Activated T-cell treated with anti-CD3 and anti-CD28 coated beads for 24 hours (primary cell): ENCODE measurements at regions not wholly inside any gene's neighbourhood (a gene's known extent, or its start where the extent isn't known, plus 50 kb on each side); places are given as distances from the start of the nearest gene placed in this dataset.

Experiments
- DNase-seq: peaks from one replicate; pipeline ENCODE4 v3.0.0-alpha.2; 2020; ENCODE audit warnings: low read depth

DNA sequence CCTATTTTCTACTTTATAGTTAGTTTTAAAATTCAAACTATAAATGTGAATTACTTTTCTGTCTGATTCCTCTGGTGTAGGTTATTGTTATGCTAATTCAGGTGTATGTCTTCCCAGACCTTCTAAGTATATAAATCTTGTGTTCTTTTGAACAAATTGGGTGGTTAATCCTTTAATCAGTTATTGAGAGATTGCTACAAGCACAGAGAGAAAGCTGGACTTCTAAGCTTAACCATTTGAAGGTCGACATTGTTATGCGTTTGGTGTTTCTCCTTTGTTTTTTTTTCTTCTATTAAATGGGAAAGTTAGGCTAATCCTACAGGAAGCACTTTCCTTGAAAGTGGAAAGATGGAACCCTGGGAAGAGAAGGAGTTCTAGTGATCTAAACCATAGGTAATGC lies 592.6 kb downstream of the SLC4A3 start:
- no peak for DNase-seq

DNA sequence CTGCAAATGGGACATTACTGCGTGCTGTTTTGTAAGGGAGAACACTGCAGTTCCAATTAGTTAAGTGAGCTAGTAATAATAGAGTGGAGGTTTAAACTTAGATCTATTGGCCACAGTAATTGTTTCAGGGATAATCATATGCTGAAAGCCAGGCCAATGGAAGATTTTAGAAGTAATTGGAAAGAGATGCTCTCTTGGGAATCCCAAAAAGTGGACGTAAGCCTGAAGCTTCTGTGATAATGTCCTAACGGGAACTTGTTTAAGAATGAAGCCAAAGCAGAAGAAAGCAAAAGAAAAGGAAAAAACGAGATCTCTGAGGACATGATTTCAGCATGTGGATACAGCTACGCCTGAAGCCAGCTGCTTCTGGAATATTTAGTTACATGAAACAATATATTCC lies 594.6 kb downstream of the SLC4A3 start:
- DNase-seq, result no peak

DNA sequence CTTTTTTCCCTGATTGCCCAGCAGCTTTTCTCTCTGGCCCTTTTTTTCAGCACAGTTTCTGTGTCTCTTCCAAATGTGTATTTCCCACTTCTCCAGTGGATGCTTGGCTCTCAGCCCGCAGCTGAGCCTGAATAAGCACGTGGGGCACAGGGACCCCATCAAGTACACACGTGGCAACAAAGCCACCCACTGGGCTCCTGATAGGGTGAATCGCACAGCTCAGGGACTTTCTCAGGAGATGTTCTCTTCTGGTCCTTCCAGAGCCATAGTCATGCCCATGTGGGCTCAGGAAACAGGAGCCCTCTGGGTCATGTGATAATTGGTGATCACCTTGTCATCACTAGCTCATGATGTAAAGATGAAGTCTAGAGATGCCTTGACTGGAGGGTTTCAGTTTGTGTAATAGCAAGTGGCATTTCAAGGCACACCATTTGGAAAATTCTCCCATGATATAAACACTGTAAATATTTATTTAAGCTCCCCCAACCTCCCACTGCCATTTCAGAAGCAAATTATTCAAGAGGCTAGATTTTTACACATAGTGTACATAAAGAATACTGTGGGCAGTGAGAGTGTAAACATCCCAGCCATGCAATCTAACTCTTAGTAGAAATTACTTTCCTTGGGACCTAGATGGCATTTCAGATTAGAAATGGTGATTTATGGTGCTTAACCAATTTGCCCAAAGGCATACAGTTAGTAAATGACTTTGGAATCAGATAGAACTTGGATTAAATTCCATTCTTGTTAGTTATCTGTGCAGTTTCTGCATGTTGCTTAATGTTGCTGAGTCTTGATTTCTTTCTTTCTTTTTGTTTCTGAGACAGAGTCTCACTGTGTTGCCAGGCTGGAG lies 597.5 kb downstream of the SLC4A3 start:
- DNase-seq, result no peak

DNA sequence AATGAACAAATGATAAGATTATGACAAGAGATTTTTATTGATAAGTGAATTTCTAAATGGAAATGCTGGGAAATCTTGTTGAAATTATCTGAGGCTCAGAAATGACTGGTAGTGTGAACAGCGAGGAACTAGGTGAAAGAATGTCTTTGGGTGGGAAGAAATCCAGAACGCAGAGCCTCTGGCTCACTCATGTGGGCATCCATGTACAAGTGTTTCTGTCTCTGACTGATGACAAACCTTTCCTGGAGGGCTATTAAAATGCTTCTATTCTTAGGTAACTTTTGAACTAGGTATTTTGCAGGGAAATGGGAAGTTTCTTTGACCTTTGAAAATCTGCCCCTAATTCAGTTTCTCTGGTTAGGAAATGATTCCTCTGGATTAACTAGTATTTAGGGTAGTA lies 598.6 kb downstream of the SLC4A3 start:
- DNase-seq, result no peak

DNA sequence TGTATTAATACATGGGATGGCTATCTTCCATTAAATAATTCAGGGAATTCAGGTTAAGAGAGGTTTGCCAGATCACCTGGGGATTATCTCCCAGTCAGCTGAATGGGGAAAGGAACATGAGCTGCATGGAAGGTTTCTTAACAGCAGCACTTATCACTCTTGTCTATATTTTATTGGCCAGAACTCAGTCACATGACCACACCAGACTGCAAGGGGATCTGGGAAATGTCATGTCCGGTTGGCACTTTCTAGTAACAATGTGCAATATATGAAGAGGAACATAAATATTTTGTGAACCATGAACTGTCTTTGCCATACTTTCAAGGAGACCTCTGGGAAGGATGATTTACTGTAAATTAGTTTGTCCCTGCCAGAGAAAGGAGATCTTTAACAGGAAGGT lies 599.1 kb downstream of the SLC4A3 start:
- no peak for DNase-seq

DNA sequence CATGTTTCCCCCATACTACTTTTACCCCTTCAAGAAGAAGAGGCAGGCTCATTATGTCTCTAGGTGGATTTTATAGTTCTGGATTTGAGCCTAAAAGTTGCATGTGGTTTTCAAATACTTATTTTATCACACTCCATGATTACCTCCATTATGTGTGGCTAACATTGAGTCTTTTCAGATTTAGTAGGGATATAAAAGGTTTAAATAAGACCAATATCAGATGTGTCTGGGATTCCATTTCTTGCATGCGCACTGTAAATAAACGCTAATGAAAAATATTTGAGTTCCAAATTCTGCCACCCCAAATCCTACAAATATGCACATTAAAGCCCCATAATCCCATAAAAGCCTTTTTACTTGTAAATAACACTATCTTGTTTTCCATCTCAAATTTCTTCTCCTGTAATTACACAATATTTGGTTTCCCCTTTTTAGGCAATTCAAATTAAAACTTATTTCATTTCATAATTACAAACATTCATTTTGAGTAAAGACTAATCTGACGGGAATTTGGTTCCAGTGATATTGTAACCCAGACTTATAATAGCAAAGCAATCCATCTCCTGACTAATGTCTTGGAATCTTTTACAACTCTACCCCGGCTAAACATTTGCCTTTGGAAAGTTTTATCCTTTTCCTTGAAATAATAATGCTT lies 600.0 kb downstream of the SLC4A3 start:
- no peak for DNase-seq

DNA sequence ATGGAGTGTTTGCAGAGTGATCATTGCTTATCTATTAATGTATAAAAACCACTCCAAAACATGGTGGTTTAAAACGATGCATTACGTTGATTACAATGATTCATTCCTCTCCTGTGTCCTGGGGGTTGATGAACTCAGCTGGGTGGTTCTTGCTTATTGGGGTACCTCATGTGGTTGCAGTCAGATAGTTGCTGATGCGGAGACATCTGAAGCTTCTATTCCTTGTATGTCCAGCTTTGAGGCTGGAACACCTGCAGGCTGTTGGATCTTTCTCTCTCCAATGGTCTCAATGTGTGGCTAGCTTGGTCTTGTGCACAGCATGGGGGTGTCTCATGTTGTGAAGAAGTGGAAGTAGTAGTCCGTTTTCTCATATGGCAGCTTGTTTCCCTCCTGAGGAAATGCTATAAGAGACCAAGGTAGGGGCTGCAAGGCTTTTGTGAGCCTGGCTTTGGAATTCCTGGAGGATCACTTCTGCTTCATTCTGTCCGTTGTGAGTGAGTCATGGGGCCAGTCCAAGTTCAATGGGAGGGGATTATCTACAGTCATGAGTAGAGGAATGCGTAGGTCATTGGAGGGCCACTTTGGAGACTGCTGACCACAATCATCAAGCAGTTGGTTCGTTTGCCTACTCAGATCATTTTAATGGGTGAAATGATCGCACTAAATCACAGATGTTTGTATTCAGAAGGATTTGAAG lies 601.0 kb downstream of the SLC4A3 start:
- DNase-seq, result no peak

DNA sequence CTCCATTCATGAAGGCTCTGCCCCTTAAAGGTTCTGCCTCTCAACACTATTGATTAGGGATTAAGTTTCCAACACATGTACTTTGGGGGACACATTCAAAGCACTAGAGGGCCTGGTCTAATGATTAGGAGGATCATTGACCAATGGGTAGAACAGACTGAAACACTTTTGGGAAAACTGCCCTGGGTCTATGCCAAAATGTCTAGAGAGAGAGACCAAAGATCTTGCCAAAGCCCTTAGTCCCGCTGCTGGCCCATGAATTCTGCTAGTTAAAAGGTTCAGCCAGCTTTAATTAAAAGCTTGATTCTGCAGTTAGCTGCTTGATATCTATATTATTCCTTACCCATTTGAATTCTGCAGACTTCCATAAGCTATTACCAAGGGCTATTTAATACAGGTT lies 613.2 kb downstream of the SLC4A3 start:
- no peak for DNase-seq

DNA sequence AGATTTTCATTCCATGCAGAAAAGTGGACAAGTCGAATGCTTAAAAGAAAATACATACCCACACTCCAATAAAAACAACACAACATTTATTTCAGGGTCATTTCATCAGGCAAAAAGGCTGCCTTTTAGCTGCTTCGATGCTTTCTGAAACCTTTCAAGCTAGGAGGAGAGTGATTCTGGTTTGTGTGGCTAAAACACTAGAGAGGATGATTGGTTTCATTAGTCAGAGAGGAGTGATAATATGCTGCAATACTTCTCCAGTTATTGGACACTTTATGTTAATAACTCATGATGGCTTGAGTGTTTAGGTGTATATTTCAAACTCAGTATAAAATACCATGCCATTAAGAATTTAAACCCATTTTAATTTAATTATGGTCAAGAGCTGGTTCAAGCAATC lies 614.0 kb downstream of the SLC4A3 start:
- DNase-seq, result no peak

DNA sequence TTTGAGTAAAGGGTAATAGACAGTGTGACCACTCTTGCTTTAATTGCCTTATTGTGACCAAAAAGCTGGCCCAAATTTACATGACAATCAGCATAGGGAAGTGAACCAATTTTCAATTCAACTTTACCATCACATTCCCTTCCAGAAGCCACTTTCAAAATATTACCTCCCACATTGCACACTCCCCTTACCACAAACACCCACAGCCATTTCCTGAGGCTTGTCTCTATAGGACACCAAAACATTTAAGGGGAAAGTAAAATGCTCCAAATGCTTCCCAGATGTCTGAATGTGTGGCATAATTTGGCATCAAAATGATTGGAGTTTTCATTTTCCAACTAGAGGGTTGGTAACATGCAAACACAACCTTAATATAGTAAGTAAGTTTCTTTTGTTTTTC lies 616.1 kb downstream of the SLC4A3 start:
- no peak for DNase-seq

DNA sequence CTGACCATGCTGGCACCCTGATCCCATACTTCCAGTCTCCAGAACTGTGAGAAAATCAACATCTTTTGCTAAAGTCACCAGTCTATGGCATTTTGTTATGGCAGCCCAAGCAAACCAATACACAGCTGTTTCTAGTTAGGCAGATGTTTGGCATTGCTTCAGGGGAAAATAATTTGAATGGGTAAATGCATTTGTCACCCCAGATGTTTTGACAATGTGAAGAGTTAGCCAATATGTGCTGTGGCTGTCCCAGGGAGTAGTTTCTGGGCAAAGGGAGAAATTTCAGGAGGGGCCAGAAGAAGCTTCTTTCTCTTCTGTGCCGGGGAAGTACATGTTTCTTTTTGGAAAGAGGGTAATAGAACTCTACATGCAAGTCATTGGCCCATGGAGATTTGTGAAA lies 619.0 kb downstream of the SLC4A3 start:
- DNase-seq, result no peak

DNA sequence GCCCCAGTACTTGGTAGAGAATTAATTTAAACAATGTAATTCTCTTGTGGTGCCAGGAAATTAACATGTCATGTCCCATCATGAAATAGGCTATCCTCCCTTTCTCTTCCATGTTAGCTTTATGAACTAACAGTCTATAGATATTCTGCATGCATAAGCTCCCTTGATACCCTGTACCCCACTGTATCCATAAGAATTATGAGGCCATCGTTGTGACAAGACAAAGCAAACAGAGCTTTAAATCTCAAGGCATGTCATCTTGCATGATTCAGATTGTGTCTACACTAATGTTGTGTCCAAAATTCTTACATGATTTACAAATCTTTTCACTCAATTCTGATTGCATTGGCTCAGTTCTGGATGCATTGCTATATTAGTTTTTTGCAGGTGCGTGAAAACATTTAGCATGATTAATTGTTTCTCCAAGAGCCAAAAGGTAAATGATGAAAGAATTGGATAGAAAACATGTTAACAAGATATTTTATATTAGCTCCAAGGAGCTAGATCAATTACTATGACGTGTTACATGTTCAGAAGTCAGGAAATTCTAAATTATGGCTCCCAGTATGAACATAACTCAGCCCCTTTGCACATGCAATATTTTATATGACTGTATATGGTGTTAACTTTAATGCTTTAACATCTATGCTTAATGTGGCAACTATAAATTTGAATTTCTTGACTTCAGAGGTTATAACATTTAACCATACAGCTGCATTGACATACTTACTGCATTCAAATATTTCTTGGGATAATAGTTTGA lies 620.3 kb downstream of the SLC4A3 start:
- no peak for DNase-seq

DNA sequence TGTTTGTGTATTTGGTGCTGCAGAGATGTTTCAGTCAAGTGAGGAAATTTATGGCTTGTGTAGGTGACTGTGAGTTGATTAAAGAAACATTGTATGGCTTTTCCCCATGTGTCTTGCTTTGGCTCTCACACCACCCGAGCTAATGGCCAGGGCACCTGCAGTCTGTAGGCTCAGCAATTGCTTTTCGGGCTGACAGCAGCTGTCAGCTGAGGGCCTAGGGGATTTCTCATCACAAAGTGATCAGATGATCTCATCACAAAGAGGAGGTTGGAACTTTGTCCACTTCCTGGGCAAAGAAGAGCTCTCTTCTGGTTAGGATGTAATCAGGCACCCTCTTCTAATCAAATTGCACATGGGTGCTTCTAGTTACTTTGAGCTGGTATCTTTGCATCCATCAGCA lies 632.2 kb downstream of the SLC4A3 start:
- DNase-seq, result no peak

DNA sequence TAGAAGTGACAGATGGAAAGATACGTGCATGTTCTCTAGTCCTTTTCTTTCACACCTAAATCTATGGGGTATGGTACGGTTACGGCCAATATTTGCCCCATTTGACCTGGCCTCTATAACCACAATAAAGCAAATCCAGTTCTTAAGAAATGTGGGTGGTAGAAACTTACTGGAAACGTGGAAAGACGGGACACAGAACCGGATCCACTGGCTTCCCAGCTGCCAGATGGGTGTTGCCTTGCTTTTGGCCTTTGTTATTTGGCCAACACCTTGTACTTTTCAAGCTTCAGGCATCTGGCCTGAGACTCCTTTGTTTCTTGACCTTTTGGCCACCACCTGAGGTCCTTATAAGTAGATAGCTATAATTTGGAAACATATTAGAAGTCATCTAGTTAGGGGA lies 635.9 kb downstream of the SLC4A3 start:
- no peak for DNase-seq

DNA sequence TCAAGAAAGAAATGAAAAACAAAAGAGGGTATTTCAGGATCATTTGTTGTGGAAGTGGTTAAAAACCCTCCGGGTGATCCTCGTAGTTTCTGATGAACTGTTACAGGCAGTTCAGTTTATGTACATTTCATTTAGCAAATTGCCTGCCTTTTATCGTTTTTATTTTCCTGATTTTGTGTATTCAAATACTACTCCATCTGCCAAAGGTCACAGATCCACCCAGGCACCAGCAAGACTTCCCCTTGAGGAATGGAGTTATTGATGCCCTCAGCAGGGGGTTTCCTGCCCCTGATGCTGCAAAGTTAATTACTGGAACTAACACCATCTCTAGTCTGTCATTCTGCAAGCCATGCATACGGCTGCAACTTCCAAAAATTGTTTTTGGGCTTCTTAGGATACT lies 641.9 kb downstream of the SLC4A3 start:
- DNase-seq, result no peak

DNA sequence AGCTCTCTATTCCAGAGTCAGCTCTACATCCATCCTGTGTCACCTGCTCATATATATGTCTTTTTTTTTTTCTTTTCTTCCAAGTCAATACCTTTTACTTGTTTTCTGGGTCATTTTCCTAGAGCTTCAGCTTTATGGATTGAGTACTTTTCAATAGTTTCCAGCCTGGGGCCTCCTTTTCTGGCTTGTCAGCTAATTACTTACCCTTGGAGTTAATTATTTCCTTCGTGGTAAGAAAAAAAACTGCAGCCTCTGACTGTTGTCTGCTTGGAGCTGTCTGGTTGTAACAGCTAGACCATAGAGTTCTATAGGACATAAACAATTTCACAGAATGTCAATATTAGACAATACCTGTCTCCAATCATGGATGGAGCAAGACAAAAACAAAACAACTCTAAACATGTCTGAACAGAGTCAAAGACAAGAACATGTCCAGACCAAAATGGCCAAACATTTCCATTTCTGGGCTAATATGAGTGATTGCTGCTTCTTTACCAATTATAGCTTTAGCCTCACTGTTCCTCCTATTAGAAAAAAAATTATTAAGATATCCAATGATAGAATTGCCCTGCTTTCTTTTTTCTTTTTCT lies 643.1 kb downstream of the SLC4A3 start:
- DNase-seq, result no peak

DNA sequence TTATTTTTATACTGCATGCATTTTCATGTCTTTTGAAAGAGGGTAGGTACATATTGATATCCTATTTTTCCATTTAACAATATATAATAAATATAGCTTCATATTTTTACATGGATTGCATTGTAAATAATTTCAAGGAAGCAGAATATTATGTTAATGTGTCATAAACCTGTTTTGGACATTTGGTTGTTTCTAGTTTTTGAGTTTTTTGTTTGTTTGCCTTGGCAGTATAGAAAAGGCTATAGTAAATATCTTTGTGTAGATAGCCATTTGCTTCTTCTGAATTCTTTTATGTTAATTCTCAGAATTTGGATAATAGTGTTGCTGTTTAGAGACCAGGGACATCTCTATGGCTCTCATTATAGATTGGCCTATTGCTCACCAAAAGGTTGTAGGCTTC lies 645.2 kb downstream of the SLC4A3 start:
- DNase-seq, result no peak

DNA sequence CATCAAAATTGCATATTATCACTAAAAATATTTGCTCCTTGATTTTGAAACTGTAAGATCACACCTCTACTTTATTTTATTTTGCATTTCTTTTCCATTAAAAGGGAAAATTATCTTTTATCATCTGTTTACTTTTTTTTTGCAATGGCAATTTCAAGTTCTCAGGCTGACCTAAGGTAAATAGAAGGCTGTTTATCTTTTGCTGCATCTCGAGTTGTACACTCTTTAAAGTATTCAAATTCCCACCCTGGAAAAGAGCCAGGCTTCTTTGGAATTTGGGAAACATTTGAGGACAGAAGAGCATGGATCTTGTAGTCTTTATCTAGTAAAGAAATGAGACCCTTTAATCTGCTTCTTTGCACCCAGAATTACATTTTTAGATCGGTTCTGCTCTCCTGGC lies 645.7 kb downstream of the SLC4A3 start:
- DNase-seq, result no peak

DNA sequence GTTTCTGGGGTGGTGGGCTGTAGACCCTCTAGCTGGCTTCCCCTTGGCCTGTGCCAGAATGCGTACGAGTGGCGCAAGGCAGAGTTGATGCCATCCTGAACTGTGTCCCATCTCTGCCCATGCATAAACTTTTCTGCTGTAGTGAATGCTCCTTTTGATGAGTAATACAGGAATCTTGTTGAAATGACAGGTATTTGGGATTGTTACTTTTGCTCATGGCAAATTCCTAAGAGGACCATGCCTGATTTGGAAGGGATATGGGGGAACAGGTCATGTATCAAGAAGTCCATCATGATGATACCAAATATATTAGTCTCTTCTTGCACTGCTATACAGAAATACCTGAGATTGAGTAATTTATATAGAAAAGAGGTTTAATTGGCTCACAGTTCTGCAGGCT lies 648.0 kb downstream of the SLC4A3 start:
- DNase-seq, result no peak

DNA sequence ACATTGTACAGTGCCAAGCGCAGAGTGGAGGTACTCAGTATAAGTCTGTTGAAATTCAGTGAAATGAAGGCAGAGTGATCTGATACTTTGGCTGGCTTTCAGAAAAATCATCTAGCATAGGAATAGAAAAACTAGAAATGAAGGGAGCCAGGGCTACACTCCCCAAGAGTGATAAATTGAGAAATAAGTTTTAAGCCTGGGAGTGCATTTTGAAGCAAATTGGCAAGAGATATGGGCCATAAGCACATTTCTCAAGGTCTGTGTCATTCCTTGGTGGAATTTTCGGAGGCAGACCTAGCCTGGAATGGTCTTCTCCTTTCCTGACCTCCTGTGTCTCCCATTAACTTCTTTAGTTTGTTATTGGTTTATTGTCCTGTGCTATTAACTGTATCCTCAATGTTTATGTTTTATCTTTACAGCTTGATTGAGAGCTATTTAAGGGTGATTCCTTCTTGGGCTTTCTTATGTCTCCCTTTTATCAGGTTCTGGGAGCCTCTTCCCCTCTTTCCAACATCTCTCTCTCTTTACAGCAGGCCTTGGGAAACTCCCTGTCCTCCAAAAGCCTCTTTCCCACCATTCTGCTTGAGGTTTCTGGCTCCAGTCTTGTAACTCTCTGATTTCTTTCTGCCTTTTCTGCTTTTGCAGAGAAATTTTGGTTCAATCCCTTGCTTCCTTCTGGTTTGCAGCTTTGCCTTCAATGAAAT lies 649.5 kb downstream of the SLC4A3 start:
- DNase-seq, result no peak

DNA sequence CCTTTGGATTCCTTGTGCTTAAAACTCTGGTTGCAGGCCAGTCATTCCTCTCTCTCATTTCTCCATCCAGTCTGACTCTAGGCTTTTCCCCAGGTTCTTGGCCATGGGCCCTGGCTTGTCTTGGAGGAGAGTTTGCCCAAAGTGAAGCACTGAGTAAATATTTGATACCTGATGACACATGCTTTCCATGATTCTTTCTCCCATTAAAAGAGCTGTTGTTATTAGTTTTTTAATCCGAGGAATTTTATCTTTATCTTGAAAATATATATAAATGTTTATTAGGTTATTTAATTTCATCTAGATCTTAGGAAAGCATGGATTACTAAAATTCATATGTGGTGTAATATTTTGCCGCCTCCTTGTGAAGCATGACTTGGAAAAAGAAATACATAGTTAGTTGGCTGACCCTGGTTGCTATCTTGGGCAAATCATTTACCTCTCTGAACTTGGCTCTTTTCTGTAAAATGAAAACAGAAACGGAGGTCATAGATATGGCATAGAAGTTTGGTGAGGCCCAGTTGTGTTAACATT lies 650.1 kb downstream of the SLC4A3 start:
- DNase-seq, result no peak
